H4 (cell line): ENCODE measurements at regions not wholly inside any gene's neighbourhood (a gene's known extent, or its start where the extent isn't known, plus 50 kb on each side); places are given as distances from the start of the nearest gene placed in this dataset.
"Not testable (repeated sequence)": the region's sequence is repeated elsewhere in the genome, so short reads cannot be mapped to it uniquely, and the experiment has no call there.

Experiments used
- DNase-seq: peaks from one replicate; pipeline ENCODE4 v3.0.0-alpha.2; 2015; ENCODE audit warnings: low spot score

DNA sequence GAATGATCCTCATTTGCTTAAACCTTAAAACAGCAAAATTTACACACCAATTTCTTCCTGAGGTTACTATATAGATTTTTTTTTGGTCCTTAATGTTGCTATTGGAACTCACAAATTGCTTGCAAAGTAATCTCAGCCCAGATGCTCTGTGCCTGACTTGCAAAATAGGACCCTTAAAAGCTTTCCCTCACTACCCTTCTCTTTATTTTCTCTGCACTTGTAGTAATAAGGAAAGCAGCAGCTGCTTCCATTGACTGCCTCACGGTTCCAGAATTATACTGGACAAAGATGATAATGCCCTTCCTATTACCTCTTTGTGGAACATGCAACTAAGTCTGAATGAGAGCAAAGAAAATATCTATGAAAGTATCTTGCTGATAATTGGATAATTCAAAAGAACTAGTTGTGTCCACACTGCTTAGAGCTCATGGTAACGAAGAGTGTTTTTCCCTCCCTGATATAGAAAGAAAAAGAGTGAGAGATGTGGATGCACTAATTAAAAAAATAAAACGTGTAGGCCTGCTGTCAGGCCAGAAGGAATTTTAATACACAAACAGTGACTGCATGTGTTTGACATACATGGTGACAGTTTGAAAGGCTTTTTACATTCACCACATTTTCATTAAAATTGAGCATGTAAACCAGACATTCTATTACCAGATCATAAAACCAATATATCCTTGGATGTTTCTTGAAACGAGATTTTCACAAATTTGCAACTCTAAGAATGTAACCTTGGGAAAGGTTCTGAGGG, 783.1 kb downstream of the GBE1 start:
- DNase-seq: no peak

DNA sequence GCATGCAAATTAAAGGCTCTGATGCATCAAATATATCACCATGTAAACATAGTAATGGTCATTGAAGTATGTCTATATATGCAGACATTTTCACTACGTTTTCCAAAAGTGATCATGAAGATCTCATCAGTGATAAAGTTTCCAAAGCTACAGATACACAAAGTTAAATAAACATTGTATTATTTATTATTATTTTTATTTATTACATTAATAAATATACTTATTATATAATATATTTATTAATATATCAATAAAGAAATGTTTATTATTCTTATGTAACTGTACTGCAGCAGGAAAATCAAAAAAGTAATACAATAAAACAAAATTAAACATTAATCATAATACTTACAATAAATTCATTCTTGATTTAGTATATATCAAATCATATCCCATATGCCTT, 791.2 kb downstream of the GBE1 start:
- no peak for DNase-seq

DNA sequence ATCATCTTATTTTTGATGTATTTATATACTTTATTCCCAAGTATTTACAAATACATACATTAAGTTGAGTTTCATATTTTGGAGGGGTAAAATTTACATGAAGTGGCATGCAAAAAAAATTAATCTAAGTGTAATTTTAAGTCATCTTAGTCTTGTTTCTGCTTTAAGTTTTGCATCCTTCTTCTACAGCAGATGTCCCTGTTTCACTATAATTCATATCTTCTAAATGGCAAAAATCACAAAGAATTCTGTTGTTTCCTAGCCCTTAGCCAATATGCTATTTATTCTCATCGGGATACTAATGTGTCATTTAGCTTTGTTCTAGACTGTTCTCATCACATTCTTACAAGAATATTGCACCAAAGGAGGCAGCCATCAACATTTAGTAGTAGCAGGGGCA, 831.9 kb downstream of the GBE1 start:
- DNase-seq: no peak

DNA sequence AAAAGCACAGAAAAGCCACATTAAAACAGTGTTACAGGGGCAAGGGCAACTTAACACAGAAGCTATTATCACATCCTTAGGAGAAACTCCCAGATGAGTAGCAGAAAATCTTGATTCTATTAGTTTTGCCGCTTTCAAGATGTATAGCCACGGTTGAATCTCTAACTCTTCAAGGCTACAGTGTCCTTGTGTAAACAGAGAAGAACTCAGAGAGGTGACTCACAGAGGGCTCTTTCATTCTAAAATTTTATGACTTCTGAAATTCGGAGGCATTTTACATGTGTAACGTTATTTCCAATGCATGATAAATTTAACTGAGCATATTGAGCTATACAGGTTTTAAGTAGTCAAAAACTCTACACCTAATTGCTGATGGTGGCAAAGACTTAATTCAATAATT, 846.6 kb downstream of the GBE1 start:
- no peak for DNase-seq

DNA sequence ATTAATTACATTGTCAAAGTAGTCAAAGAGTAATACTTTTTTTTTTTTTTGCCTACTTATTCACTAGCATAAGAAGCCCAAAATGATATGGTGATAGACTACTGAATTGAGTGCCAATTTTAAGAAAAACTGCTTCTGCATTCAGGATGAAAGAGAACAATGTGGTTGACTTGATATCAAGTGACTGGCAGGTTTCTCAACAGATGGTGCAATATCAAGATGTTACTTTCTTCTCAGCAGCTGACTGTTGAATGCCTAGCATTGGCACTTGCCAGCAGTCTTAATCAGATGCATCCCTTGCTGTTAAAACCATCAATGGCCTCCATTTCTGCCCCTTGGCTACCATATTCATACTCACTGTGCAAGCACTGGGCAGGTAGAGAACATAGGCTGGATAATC, 863.2 kb downstream of the GBE1 start:
- no peak for DNase-seq

DNA sequence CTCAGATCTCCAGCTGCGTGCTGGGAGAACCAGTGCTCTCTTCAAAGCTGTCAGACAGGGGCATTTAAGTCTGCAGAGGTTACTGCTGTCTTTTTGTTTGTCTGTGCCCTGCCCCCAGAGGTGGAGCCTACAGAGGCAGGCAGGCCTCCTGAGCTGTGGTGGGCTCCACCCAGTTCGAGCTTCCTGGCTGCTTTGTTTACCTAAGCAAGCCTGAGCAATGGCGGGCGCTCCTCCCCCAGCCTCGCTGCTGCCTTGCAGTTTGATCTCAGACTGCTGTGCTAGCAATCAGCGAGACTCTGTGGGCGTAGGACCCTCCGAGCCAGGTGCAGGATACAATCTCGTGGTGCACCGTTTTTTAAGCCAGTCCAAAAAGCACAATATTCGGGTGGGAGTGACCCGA, 864.4 kb downstream of the GBE1 start:
- DNase-seq: not testable (repeated sequence)

DNA sequence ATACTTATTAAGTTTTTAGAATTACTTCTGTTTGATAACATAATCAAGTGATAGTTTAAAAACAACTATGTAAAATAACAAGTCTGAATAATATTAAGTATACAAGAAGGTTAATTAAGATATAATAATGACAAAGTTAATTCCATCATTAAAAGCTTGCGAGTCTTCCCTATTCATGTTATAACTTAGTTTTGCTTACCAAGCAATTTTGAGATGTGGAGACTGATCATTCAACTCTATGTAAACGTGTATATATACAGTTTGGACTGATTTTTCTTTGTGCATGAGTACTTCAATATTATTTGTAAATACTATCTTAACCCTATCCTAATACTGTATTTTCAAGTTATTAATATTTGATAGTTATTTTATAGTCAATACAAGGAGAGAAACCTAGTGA, 870.9 kb downstream of the GBE1 start:
- DNase-seq: no peak

DNA sequence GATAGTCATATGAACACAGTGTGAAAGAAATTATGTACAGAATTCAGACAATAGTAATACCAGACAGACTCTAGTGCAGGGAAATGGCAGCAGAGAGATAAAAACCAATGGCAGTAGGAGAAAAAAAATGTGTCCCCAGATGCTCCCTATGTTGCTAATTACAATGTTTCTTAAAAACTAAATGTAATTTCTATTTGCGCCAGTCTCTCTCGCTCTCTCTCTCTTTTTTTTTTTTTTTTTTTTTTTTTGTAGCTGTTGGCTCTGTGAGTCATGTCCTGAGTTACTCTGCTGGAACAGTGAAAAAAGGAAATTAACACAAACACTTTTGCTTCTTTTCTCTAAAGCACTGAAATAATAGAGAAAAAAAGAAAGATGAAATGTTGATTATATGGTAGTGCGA, 871.9 kb downstream of the GBE1 start:
- no peak for DNase-seq

DNA sequence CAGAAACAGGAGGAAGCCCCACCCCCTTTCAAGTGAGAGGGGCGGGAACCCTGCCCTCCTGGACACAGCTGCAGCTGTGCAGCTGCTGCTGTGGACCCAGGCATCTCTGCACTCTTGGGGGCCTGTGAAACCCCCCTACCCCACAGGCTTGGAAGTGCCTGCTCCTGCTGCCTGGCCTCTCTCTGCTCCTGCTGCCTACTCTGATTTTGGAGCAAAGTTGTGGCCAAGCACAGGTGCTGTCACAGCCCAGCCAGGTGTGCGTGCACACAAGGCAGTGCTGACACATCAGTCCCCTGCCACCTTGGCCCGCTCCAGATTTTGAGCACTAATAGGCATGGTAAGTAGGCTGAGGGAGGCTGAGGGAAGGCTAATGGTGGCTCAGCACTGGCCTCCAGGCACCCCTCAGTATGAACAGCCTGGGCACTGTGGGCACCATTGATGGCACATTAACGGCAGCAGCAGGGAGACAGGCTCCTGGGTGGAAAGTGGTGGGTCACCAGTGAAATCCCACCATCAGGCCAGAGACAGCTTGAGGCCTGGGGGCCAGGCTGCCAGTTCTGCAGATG, 890.9 kb downstream of the GBE1 start:
- DNase-seq: no peak

DNA sequence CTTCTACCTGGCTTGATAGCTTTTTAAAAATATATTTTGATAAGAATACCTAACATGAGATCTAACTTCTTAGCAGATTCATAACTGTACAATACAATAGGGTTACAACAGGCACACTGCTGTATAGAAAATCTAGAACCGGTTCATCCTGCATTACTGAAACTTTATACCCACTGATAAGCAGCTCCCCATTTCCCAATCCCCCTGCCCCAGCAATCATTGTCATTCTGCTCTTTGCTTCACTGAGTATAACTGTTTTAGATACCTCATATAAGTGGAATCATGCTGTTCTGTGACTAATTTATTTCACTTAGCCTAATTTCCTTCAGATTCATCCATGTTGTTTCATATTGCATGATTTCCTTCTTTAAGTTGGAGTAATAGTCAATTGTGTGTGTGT, 906.0 kb downstream of the GBE1 start:
- no peak for DNase-seq

DNA sequence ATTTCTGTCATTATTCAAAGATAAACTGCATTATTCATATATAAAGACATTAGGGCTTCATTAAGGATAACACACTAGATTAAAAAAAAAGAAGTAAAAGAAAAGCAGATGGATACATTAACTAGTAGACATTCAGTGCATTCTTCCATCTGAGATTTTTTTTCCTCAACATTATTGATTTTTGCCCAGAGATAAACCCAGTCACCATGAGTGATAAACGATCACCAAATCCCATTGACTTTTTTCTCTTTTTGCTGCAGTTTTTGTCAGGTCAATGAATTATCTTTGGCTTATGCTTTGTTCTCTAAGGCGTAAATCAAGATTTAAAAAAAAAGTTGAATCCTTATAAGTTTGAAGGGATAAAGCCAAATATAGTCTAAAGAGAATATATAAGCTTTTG, 925.0 kb downstream of the GBE1 start:
- no peak for DNase-seq

DNA sequence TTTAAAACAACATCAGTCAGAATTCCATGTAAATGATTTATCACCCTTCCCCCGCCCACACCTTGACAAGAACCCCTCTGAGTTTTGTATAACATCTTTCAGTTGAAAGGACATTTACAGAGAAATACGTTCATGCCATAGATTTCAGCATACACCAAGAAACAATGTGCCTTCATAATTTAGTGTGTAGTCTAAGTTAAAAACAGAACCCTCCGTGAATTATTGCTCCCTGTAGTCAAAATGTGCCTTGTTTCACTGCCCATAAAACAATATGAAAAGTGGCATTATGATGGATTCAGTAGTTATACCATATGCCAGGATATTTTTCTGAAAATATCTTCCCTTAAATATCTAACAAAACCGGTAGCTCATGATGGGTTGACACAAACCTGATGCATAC, 953.9 kb downstream of the GBE1 start:
- no peak for DNase-seq

DNA sequence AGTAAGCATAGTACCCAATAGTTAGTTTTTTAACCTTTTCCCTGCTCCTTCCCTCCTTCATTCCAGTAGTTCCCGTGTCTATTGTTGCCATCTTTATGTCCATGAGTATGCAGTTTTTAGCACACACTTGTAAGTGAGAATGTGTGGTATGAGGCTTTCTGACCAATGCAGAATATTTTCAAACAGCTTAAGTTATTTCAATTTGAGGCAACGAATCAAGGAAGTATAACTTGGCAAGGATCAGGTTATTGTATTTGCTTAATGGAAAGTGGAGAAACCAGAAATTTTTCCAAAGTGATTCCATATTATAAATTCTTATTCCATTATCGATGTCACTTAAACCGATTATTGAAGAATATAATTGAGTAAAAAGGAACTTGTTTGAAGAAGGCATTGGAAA, 954.8 kb downstream of the GBE1 start:
- DNase-seq: no peak

DNA sequence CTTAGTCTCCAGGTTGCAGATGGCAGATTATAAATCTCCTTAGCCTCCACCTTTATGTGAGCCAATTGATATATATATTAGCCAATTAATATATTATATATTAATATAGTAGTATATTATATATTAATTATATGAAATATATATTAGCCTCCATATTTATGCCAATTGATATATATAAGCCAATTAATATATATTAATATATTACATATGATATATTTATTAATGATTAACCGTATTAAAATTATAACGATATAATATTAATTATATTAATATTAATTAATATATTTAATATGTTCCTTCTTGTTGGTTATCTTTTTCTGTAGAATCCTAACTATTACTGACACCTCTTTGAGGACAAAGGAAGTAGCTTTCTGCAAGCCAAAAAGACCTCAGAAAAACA, 972.5 kb downstream of the GBE1 start:
- DNase-seq: no peak

DNA sequence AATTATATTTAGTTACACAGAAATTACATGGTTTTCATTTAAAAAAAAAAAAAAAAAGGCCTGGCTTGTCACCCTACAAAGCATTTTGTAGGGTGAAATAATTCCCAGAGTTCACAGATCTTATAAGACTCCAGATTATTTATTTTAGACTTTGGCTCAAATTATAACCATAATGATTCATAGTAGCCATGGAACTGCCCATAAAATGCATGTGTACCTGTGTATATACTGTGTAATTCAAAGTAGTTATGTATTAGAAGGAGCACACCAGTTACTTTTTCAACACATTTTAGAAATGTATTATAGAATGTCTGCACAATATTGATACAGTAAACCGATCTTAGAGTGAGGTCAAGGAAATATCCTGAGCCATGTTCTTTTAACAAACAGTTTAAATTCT, 975.6 kb downstream of the GBE1 start:
- no peak for DNase-seq

DNA sequence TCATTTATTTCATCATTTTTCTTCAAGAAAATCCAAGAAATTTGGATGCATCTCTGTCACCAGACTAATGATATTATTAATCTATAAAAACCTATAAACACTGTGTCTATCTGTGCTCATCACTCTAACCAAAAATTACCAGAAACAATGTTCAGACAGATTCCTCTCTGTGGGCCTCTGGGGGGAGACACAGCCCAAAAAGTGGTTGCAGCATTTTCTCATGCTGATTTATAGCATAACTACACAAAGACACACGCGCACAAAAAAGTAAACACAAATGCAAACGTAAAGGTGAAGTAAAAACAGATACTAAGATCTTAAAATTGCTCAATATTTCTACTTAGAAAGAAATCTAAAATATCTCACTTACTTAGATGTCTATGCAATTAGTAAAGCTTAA, 976.0 kb downstream of the GBE1 start:
- no peak for DNase-seq

DNA sequence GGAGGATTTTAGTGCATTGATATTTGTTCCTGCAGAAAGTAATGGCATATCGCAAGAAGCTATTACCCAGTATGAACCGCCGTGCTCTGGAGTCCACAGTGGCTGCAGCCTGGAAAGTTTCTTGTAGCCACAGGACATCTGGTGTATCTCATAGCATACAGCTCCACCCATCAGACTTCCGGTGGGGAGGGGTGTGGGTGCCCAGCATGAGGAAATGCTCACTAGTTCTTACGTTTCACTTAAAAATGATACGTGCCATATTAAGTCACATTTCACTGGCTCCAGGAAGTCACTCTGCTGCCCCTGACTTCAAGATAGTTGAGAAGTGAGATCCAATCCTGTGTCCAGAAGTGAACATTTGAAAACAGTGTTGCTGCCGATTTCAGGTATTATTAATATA, 990.4 kb downstream of the GBE1 start:
- DNase-seq: peak; percentile 39

DNA sequence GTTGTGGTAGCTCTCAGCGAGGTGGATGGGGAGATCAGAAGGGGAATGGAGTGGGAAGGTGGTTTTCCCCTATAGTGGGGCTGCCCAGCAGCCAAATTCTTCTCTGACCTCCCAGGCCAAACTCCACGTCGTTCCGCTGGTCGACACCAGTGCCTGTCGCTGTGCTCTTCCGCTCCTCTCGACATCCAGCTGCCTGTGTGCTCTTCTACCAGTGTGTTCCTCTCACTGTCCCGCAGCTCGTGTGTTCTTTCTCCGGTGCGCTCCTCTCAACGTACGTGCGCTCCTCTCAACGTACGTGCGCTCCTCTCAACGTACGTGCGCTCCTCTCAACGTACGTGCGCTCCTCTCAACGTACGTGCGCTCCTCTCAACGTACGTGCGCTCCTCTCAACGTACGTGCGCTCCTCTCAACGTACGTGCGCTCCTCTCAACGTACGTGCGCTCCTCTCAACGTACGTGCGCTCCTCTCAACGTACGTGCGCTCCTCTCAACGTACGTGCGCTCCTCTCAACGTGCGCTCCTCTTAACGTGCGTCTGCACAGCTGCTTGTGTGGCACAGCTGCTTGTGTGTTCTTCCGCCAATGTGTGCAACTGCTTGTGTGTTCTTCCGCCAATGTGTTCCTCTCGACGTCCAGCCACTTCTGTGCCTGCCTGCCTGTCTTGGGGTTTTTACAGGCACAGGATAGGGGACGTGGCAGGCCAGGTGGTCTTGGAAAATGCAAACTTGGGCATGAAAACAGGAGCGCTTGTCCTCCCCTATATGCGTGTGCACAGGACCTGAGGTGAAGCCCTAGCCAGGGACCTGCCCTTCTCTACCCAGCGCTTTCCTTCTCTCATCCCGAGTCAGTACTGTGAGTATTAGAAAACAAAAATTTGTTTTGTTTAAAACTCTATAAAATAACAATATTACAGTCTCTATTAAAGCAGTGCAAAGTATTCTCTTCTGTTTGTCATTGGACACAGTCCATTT, 991.1 kb downstream of the GBE1 start:
- DNase-seq: no peak

DNA sequence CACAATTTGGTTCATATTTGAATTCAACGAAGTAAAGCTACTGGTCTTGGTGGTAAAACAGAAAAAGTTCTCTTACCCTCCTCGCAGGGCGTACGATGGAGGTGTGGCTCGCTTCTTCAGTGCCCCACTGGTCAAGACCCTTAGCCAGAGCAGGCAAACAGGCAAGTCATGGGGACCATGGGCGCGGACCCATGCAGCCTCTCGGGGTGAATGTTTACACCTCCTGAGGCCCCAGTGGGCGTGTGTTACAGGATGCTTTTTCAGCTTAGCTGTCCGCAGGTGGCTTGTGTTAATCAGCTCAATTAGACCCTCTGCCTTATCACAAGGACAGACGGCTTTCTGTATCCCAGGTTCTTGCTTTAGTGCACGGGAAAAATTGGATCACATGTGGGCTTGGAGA, 991.8 kb downstream of the GBE1 start:
- DNase-seq: no peak

DNA sequence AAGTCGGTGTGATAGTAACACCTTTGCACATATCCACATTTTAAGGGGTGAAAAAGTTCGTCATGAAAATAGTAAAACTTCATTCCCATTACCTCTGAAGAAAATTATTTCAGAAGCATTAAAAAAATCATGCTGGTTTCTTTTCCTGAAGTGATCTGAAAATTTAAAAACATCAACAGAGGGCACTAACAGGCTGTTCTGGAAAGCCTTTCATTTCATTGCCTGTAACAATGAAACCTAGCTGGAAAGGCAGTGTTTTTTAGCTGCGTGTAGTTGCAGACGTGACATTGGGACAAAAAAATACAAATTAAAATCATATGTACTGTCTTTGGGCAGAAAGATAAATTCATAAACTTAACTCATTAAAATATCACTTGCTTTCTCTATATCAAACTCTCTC, 993.8 kb downstream of the GBE1 start:
- DNase-seq: no peak

DNA sequence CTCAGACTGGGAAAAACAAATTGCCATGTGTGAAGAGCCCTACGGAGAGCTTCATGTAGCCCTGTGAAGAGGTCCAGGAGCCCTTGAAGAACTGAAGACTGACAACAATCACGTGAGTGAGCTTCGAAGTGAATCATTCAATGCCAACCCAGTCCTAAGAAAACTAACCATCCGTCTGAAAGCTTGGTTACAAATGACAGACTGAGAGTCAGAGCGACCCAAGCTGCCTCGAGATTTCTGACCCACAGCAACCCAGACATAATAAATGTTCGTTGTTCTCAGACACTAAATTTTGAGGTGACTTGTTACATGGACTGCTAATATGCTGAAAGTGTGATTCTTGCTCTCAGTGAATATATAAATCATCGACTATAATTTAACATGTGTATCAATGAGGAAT, 987.2 kb upstream of the ROBO1 start:
- DNase-seq: no peak

DNA sequence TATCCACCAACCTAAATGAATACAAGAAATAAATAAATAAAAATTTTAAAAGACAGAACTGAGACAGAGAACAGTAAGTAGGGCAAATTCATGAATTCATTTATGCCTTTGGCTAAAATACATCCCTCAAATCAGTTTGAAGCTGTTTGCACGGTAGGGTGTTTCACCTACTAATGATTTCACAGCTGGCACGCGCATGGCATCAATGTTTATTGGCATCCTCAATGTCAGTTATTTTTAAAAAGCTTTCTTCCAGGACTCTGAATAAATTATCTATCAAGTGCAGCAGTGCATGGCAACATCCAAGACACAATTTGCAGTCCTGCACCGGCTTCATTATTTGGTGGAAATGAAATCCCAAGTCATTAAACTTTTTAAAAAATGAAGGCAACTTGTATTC, 985.2 kb upstream of the ROBO1 start:
- no peak for DNase-seq

DNA sequence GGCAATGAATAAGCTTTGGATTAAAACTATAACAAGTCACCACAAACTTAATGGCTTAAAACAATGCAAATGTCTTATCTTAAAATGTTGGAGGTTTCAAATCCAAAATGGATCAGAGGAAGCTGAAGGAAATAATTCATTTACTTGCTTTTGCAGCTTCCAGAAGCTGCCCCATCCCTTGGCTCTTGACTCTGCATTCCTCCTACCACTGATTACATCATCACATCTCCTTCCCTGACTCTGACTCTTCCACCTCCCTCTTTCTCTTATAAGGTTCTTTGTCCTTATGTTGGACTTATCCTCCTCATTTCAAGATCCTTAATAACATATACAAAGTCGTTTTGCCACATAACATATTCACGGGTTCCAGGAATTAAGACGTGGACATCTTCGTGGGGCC, 982.8 kb upstream of the ROBO1 start:
- no peak for DNase-seq
